ENCODE measurements at regions not wholly inside any gene's neighbourhood (a gene's known extent, or its start where the extent isn't known, plus 50 kb on each side); places are given as distances from the start of the nearest gene placed in this dataset.

DNA sequence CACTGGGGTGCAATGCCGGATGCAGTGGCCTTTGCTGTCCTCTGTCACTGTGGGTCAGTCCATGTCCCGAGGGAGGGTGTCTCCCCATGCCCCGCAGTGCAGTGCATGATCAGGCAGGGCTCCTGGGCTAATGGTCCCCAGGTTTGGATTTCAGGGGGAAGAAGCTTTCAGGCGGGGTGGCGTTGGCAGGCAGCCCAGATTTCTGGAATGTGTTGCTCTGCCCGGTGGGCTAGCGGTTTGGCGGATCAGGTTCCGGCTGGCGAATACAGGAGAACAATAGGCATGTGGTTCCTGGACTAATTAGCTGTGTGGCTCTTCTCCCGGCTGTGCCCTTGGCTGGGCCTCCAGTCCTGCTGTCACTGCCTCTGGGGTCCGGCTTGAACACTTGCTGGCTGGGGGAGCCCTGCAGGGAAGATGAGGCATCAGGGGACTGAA is 141.3 kb downstream of the FGF9 start (continued):
- TF ChIP-seq, protein P1, sequence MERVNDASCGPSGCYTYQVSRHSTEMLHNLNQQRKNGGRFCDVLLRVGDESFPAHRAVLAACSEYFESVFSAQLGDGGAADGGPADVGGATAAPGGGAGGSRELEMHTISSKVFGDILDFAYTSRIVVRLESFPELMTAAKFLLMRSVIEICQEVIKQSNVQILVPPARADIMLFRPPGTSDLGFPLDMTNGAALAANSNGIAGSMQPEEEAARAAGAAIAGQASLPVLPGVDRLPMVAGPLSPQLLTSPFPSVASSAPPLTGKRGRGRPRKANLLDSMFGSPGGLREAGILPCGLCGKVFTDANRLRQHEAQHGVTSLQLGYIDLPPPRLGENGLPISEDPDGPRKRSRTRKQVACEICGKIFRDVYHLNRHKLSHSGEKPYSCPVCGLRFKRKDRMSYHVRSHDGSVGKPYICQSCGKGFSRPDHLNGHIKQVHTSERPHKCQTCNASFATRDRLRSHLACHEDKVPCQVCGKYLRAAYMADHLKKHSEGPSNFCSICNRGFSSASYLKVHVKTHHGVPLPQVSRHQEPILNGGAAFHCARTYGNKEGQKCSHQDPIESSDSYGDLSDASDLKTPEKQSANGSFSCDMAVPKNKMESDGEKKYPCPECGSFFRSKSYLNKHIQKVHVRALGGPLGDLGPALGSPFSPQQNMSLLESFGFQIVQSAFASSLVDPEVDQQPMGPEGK (tag by site-specific recombination; IDR thresholded peaks at IDR 0.05), result peak; percentile 77
- no peak for TF ChIP-seq ZNF155 (tag by site-specific recombination; IDR thresholded peaks at IDR 0.05)
- peak; percentile 79 for TF ChIP-seq FEZF1 (tag by site-specific recombination; IDR thresholded peaks at IDR 0.05)
- TF ChIP-seq, protein P2, sequence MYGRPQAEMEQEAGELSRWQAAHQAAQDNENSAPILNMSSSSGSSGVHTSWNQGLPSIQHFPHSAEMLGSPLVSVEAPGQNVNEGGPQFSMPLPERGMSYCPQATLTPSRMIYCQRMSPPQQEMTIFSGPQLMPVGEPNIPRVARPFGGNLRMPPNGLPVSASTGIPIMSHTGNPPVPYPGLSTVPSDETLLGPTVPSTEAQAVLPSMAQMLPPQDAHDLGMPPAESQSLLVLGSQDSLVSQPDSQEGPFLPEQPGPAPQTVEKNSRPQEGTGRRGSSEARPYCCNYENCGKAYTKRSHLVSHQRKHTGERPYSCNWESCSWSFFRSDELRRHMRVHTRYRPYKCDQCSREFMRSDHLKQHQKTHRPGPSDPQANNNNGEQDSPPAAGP (tag by site-specific recombination; IDR thresholded peaks at IDR 0.05), result 0 out of 2 replicates have a peak, but pooled peaks have one; percentile 25
- TF ChIP-seq ZNF654 (tag by site-specific recombination; IDR thresholded peaks at IDR 0.05; ENCODE audit: low read depth), result no peak
- TF ChIP-seq ZIC2 (tag by site-specific recombination; IDR thresholded peaks at IDR 0.05), result peak; percentile 99
- TF ChIP-seq GLI4 (tag by site-specific recombination; IDR thresholded peaks at IDR 0.05), result no peak
- no peak for TF ChIP-seq ZNF175 (tag by site-specific recombination; IDR thresholded peaks at IDR 0.05)
- TF ChIP-seq TRIM28 (IDR thresholded peaks at IDR 0.05; ENCODE audit: borderline replicate concordance, low read length), result no peak
- 0 out of 2 replicates have a peak, but pooled peaks have one; percentile 23 for TF ChIP-seq ZBTB17 (tag by site-specific recombination; IDR thresholded peaks at IDR 0.05)
- TF ChIP-seq ZNF239 (tag by site-specific recombination; IDR thresholded peaks at IDR 0.05), result no peak
- no peak for TF ChIP-seq KLF7 (tag by site-specific recombination; IDR thresholded peaks at IDR 0.05; ENCODE audit: borderline replicate concordance)
- TF ChIP-seq, protein P3, sequence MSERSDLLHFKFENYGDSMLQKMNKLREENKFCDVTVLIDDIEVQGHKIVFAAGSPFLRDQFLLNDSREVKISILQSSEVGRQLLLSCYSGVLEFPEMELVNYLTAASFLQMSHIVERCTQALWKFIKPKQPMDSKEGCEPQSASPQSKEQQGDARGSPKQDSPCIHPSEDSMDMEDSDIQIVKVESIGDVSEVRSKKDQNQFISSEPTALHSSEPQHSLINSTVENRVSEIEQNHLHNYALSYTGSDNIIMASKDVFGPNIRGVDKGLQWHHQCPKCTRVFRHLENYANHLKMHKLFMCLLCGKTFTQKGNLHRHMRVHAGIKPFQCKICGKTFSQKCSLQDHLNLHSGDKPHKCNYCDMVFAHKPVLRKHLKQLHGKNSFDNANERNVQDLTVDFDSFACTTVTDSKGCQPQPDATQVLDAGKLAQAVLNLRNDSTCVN (tag by site-specific recombination; optimal IDR thresholded peaks at IDR 0.05), result no peak
- peak; percentile 60 for TF ChIP-seq ZBTB8A (tag by site-specific recombination; IDR thresholded peaks at IDR 0.05)
- no peak for TF ChIP-seq ZNF664 (tag by site-specific recombination; IDR thresholded peaks at IDR 0.05)
- TF ChIP-seq ZFP3 (tag by site-specific recombination; IDR thresholded peaks at IDR 0.05; ENCODE audit: low read depth), result no peak
- TF ChIP-seq ZNF707 (tag by site-specific recombination; IDR thresholded peaks at IDR 0.05), result no peak
- TF ChIP-seq ZNF416 (tag by site-specific recombination; IDR thresholded peaks at IDR 0.05), result no peak
- no peak for TF ChIP-seq ZNF37A (tag by site-specific recombination; IDR thresholded peaks at IDR 0.05)
- no peak for TF ChIP-seq ZNF544 (tag by site-specific recombination; IDR thresholded peaks at IDR 0.05)
- TF ChIP-seq, protein P4, sequence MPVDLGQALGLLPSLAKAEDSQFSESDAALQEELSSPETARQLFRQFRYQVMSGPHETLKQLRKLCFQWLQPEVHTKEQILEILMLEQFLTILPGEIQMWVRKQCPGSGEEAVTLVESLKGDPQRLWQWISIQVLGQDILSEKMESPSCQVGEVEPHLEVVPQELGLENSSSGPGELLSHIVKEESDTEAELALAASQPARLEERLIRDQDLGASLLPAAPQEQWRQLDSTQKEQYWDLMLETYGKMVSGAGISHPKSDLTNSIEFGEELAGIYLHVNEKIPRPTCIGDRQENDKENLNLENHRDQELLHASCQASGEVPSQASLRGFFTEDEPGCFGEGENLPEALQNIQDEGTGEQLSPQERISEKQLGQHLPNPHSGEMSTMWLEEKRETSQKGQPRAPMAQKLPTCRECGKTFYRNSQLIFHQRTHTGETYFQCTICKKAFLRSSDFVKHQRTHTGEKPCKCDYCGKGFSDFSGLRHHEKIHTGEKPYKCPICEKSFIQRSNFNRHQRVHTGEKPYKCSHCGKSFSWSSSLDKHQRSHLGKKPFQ (tag by site-specific recombination; IDR thresholded peaks at IDR 0.05), result no peak
- no peak for TF ChIP-seq ZNF791 (tag by site-specific recombination; IDR thresholded peaks at IDR 0.05)
- no peak for TF ChIP-seq BCL11A (tag by site-specific recombination; IDR thresholded peaks at IDR 0.05; ENCODE audit: low read depth)
- TF ChIP-seq ZNF600 (tag by site-specific recombination; IDR thresholded peaks at IDR 0.05), result peak; percentile 67
- no peak for TF ChIP-seq OSR2 (tag by site-specific recombination; IDR thresholded peaks at IDR 0.05)
- TF ChIP-seq HOXA7 (CRISPR knock-in tag; IDR thresholded peaks at IDR 0.05; ENCODE audit: borderline replicate concordance), result no peak
- TF ChIP-seq, protein P5, sequence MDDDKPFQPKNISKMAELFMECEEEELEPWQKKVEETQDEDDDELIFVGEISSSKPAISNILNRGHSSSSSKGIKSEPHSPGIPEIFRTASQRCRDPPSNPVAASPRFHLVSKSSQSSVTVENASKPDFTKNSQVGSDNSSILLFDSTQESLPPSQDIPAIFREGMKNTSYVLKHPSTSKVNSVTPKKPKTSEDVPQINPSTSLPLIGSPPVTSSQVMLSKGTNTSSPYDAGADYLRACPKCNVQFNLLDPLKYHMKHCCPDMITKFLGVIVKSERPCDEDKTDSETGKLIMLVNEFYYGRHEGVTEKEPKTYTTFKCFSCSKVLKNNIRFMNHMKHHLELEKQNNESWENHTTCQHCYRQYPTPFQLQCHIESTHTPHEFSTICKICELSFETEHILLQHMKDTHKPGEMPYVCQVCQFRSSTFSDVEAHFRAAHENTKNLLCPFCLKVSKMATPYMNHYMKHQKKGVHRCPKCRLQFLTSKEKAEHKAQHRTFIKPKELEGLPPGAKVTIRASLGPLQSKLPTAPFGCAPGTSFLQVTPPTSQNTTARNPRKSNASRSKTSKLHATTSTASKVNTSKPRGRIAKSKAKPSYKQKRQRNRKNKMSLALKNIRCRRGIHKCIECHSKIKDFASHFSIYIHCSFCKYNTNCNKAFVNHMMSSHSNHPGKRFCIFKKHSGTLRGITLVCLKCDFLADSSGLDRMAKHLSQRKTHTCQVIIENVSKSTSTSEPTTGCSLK (tag by site-specific recombination; IDR thresholded peaks at IDR 0.05), result no peak
- TF ChIP-seq ZNF701 (tag by site-specific recombination; IDR thresholded peaks at IDR 0.05), result no peak
- TF ChIP-seq ZNF350 (tag by site-specific recombination; IDR thresholded peaks at IDR 0.05), result no peak
- TF ChIP-seq, protein P6, sequence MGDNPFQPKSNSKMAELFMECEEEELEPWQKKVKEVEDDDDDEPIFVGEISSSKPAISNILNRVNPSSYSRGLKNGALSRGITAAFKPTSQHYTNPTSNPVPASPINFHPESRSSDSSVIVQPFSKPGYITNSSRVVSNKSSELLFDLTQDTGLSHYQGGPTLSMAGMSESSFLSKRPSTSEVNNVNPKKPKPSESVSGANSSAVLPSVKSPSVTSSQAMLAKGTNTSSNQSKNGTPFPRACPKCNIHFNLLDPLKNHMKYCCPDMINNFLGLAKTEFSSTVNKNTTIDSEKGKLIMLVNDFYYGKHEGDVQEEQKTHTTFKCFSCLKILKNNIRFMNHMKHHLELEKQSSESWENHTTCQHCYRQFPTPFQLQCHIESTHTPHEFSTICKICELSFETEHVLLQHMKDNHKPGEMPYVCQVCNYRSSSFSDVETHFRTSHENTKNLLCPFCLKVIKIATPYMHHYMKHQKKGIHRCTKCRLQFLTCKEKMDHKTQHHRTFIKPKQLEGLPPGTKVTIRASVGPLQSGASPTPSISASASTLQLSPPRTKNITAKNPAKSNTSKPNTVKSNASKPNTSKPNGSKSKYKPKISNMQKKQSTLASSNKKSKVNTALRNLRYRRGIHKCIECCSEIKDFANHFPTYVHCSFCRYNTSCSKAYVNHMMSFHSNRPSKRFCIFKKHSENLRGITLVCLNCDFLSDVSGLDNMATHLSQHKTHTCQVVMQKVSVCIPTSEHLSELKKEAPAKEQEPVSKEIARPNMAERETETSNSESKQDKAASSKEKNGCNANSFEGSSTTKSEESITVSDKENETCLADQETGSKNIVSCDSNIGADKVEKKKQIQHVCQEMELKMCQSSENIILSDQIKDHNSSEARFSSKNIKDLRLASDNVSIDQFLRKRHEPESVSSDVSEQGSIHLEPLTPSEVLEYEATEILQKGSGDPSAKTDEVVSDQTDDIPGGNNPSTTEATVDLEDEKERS (tag by site-specific recombination; IDR thresholded peaks at IDR 0.05), result no peak
- no peak for TF ChIP-seq TCF7L2 (IDR thresholded peaks at IDR 0.05; ENCODE audit: borderline replicate concordance, low read depth, low read length)
